ENCODE measurements at regions not wholly inside any gene's neighbourhood (a gene's known extent, or its start where the extent isn't known, plus 50 kb on each side); places are given as distances from the start of the nearest gene placed in this dataset.
"Not testable (repeated sequence)": the region's sequence is repeated elsewhere in the genome, so short reads cannot be mapped to it uniquely, and the experiment has no call there.

DNA sequence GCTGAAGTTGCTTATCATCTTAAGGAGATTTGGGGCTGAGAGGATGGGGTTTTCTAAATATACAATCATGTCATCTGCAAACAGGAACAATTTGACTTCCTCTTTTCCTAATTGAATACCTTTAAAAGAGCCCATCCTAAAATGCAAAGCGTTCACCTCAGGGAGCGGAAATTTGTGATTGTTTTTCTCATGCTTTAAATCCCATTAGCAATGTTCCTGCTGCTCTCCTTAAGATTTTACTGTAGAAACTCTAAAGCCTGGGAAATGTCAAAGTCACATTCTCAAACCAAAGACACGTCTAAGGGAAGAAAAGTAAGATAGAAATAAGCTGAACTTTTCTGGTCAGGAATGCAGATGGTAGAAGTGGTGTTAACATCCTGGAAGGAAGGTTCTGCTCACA, 285.8 kb upstream of the MAP2 start:
- TF ChIP-seq, protein P1, sequence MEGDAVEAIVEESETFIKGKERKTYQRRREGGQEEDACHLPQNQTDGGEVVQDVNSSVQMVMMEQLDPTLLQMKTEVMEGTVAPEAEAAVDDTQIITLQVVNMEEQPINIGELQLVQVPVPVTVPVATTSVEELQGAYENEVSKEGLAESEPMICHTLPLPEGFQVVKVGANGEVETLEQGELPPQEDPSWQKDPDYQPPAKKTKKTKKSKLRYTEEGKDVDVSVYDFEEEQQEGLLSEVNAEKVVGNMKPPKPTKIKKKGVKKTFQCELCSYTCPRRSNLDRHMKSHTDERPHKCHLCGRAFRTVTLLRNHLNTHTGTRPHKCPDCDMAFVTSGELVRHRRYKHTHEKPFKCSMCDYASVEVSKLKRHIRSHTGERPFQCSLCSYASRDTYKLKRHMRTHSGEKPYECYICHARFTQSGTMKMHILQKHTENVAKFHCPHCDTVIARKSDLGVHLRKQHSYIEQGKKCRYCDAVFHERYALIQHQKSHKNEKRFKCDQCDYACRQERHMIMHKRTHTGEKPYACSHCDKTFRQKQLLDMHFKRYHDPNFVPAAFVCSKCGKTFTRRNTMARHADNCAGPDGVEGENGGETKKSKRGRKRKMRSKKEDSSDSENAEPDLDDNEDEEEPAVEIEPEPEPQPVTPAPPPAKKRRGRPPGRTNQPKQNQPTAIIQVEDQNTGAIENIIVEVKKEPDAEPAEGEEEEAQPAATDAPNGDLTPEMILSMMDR (IDR thresholded peaks at IDR 0.05; ENCODE audit: low read depth, low read length, missing control alignments), result no peak
- DNase-seq (ENCODE audit: extremely low read depth, low read depth), result no peak
- H3K4me3 ChIP-seq (replicated peaks; ENCODE audit: low read depth, low read length), result no peak overlapping the region

DNA sequence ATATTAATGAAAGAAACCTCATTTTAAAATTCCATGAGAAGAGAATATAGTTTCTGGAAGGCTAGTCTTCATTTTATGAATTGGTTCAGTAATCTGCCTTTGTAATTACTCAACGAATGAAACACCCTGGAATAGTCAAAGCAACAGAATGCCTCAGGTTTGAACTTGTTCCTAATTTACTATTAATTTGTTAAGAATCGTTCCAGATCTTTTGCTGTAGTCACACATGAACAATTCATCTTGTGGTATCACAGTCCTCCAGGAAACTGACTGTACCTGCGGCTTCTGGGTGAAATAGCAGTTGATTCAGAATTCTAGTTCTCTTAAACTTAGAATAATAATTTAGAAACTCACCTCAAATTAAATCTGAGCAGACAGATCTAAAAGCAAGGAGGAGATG, 282.7 kb upstream of the MAP2 start:
- TF ChIP-seq, protein P1 (IDR thresholded peaks at IDR 0.05; ENCODE audit: low read depth, low read length, missing control alignments), result no peak
- no peak overlapping the region for H3K4me3 ChIP-seq (replicated peaks; ENCODE audit: low read depth, low read length)
- DNase-seq (ENCODE audit: extremely low read depth, low read depth), result no peak

DNA sequence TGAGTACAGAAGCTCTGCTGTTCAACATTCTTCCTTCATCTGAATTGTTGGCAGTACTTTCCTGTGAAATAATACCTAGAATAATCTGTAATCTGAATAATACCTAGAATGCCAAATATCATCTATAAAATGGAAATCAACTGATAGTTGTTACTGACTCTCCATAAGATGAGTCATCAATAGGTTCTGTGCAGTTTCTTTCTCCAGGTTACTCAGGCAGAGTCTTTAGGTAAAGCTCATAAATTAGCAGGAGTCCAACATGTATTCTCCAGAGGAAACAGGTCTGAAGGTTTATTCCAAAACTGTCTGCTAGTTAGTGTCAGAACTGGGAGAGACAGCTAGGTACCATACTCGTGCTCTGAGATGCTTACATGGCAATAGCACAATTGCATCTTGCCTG, 282.0 kb upstream of the MAP2 start:
- DNase-seq (ENCODE audit: extremely low read depth, low read depth), result no peak
- no peak overlapping the region for H3K4me3 ChIP-seq (replicated peaks; ENCODE audit: low read depth, low read length)
- TF ChIP-seq, protein P1 (IDR thresholded peaks at IDR 0.05; ENCODE audit: low read depth, low read length, missing control alignments), result no peak

DNA sequence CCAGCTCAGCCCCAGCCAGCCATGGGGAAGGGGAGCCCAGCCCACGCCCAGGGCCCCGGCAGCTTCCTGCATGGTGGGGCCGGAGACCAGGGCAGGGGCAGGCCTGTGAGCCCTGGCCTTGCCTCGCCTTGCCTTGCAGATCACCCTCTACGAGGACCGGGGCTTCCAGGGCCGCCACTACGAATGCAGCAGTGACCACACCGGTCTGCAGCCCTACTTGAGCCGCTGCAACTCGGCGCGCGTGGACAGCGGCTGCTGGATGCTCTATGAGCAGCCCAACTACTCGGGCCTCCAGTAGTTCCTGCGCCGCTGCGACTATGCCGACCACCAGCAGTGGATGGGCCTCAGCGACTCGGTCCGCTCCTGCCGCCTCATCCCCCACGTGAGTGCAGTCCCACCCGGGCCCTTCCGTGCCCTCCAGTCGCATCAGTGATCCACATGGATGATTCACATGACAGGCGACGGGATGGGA, 278.6 kb upstream of the MAP2 start:
- DNase-seq (ENCODE audit: extremely low read depth, low read depth); H3K4me3 ChIP-seq (replicated peaks; ENCODE audit: low read depth, low read length): not testable (repeated sequence)

DNA sequence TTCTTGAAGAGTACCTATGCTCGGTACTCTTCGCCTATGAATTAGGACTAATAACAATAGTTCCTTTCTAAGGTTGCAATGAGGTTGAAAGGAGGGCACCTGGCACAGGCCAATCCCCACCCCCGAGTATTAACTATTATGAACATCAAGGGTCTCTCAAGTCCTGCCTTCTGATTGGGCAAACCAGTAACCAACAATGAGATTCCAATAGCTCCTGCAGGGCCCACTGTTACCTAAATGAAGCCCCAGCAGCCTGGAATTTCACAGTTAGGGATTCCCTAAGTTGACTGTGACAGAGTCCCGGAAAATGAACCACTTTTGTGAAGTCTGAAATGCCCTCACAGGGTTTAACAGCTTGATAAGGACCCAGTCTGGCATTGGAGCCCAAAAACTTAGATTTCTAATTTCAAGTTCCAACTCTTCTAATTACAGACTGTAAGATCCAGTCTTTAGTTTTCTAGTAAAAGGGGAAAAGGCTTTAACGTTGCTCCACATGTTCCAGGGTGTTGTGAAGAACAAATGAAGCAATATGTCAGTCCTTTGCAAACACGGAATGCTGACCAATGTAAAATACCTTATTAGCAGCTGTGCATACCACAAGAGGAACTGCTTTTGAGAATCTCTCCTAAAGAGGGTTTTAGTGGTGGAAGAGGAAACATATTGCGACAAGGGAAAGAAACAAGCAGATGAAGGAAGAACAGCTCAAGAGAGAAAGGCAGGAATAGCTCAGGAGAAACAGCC, 277.7 kb upstream of the MAP2 start:
- no peak for DNase-seq (ENCODE audit: extremely low read depth, low read depth)
- TF ChIP-seq, protein P1 (IDR thresholded peaks at IDR 0.05; ENCODE audit: low read depth, low read length, missing control alignments), result no peak
- H3K4me3 ChIP-seq (replicated peaks; ENCODE audit: low read depth, low read length), result no peak overlapping the region

DNA sequence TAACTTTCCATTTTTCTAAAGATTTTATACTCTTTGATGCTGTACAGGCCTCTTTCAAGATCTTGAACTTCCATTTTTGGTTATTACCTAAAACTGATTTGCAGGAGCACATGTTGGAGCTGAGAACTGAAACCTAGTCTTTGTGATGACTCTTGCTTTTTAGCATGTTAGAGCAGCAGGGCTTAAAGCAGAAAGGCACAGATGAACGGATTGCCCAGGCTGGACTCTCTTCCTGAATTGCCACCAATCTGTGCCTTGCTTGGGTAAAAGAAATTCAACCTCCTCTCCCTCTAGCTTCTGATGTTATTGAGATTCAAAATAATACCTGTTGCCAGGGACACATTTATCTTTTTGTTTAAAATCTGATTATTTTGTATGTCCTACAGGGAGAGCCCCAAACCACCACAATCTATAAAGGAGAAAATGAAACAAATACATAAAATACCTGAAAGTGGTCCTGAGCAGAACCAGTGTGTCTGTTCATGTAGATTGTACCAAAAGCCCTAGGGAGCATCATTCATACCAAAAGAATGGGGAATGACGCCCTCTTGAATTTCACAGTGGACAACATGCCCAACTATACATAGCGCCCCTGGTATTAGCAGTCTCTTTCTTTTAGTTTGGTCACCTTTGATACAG, 277.0 kb upstream of the MAP2 start:
- TF ChIP-seq, protein P1 (IDR thresholded peaks at IDR 0.05; ENCODE audit: low read depth, low read length, missing control alignments), result no peak
- H3K4me3 ChIP-seq (replicated peaks; ENCODE audit: low read depth, low read length), result no peak overlapping the region
- DNase-seq (ENCODE audit: extremely low read depth, low read depth), result no peak

DNA sequence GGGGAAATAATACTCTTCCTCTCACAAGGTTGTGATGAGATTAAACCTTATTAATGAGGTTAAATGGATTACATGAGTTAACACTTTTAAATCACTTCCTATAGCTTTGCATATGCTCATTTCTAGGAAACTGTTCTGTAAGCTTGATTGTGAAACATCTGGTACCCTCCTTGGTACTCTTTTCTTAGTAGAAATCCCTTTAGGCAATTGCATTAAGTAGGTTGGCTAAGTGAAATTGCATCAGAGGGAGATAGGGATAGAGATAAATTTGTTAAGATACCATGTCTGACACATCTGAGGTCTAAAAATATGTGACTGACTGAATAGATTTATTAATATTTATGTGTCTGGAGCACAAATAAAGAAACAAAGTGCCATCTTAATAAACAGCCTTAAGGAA, 275.9 kb upstream of the MAP2 start:
- TF ChIP-seq, protein P1 (IDR thresholded peaks at IDR 0.05; ENCODE audit: low read depth, low read length, missing control alignments), result no peak
- DNase-seq (ENCODE audit: extremely low read depth, low read depth), result no peak
- H3K4me3 ChIP-seq (replicated peaks; ENCODE audit: low read depth, low read length), result no peak overlapping the region
